Tibial nerve (tissue), 4 donors: ENCODE measurements at regions not wholly inside any gene's neighbourhood (a gene's known extent, or its start where the extent isn't known, plus 50 kb on each side); places are given as distances from the start of the nearest gene placed in this dataset.

Source experiments
- DNase-seq, 2 donors: peaks; one replicate each; pipeline ENCODE4 v3.0.0-alpha.2; 2019; ENCODE audit warnings: low spot score in 2 of 2
- H3K27ac ChIP-seq, 4 donors: fragments of 200-600 bp; sonication (generic) in 3 of 4; one replicate each; pipeline ENCODE4 v1.5.1; 2017 to 2019; ENCODE audit warnings: mild to moderate bottlenecking in 1 of 4
- H3K27me3 ChIP-seq, 2 donors: fragments of 200-600 bp; sonication (generic) in 1 of 2; one replicate each; pipeline versions ENCODE4 v1.5.1 to v1.6.0; 2017 to 2019
- H3K36me3 ChIP-seq, 3 donors: fragments of 200-600 bp; sonication (generic); one replicate each; pipeline ENCODE4 v1.5.1; 2018 to 2019
- H3K4me1 ChIP-seq, 4 donors: fragments of 200-600 bp; sonication (generic) in 3 of 4; one replicate each; pipeline ENCODE4 v1.5.1; 2017 to 2019
- H3K4me3 ChIP-seq, 4 donors: fragments of 200-600 bp; sonication (generic) in 3 of 4; one replicate each; pipeline ENCODE4 v1.5.1; 2017 to 2019; ENCODE audit warnings: mild to moderate bottlenecking in 1 of 4, moderate library complexity in 1 of 4
- H3K9me3 ChIP-seq, 4 donors: fragments of 200-600 bp; sonication (generic) in 3 of 4; one replicate each; pipeline ENCODE4 v1.5.1; 2017 to 2019
- CTCF ChIP-seq, 5 experiments: fragments of 200-600 bp in 3 of 5; fragments of 450-650 bp in 2 of 5; sonication (generic) in 3 of 5; IDR thresholded peaks; one replicate each; pipeline ENCODE4 v1.5.1; 2016 to 2019; ENCODE audit warnings: antibody characterized with exemption in 5 of 5, mild to moderate bottlenecking in 3 of 5, moderate library complexity in 2 of 5
- EP300 ChIP-seq, 2 donors: sonication (generic); formaldehyde crosslinking; IDR thresholded peaks; one replicate each; pipeline ENCODE4 v1.6.1; 2017; ENCODE audit warnings: antibody characterized with exemption in 2 of 2, mild to moderate bottlenecking in 1 of 2
- POLR2A ChIP-seq, 2 donors: fragments of 450-650 bp; IDR thresholded peaks; one replicate each; pipeline ENCODE4 v1.6.1; 2017; ENCODE audit warnings: antibody characterized with exemption in 2 of 2, mild to moderate bottlenecking in 2 of 2, moderate library complexity in 2 of 2
- WGBS, 2 donors: methylation state at CpG; one replicate each; pipeline ENCODE4 v1.1.5; 2018; 5-methylcytosine and 5-hydroxymethylcytosine counted together

- peaks cover 0 to 5% (median 0%) of the 10 kb centered on the region in 4 donors for H3K9me3 ChIP-seq
- no peaks in the 10 kb centered on the region for H3K27me3 ChIP-seq
- no peak for DNase-seq
- no peak overlapping the region for H3K27ac ChIP-seq
- 67 to 74% methylated on average over 4 of the region's 4 CpGs for WGBS, 2 donors
- H3K36me3 ChIP-seq = no peaks in the 10 kb centered on the region
- no peaks in the 10 kb centered on the region for H3K4me1 ChIP-seq
- no peak for TF ChIP-seq CTCF (IDR thresholded peaks at IDR 0.05)
- TF ChIP-seq EP300 (IDR thresholded peaks at IDR 0.05) = no peak
- no peak for TF ChIP-seq POLR2A (IDR thresholded peaks at IDR 0.05)
- no peak overlapping the region for H3K4me3 ChIP-seq
These were observed 457.5 kb downstream of the IRX1 start for GRCh38 chr5:4053136-4053535.

GRCh38 chr5:4054092-4054491 lies 458.5 kb downstream of the IRX1 start:
- DNase-seq = no peak
- Histone ChIP-seq H3K27me3 (no peaks in the 10 kb centered on the region), H3K4me3 (no peak overlapping the region), H3K27ac (no peak overlapping the region), H3K36me3 (no peaks in the 10 kb centered on the region), H3K9me3 (peaks cover 0 to 5% (median 0%) of the 10 kb centered on the region in 4 donors), H3K4me1 (no peaks in the 10 kb centered on the region)
- TF ChIP-seq POLR2A (IDR thresholded peaks at IDR 0.05) (no peak), EP300 (IDR thresholded peaks at IDR 0.05) (no peak), CTCF (IDR thresholded peaks at IDR 0.05) (no peak)
- 58 to 61% methylated on average over 1 of the region's 1 CpG for WGBS, 2 donors

- Histone ChIP-seq H3K36me3 (no peaks in the 10 kb centered on the region), H3K27me3 (no peaks in the 10 kb centered on the region), H3K4me1 (no peaks in the 10 kb centered on the region), H3K27ac (no peak overlapping the region), H3K4me3 (no peak overlapping the region), H3K9me3 (peaks cover 0 to 5% (median 0%) of the 10 kb centered on the region in 4 donors)
- no peak for DNase-seq
- WGBS, 2 donors = 46 to 71% methylated on average over 6 of the region's 6 CpGs
- TF ChIP-seq POLR2A (IDR thresholded peaks at IDR 0.05) = no peak
- no peak for TF ChIP-seq EP300 (IDR thresholded peaks at IDR 0.05)
- no peak for TF ChIP-seq CTCF (IDR thresholded peaks at IDR 0.05)
These were observed 463.3 kb downstream of the IRX1 start for GRCh38 chr5:4058899-4059298.

- no peak for DNase-seq
- Histone ChIP-seq H3K4me1 (no peaks in the 10 kb centered on the region), H3K36me3 (no peaks in the 10 kb centered on the region), H3K9me3 (no peaks in the 10 kb centered on the region), H3K27ac (no peak overlapping the region), H3K27me3 (no peaks in the 10 kb centered on the region), H3K4me3 (no peak overlapping the region)
- TF ChIP-seq CTCF (IDR thresholded peaks at IDR 0.05) = no peak
- no peak for TF ChIP-seq POLR2A (IDR thresholded peaks at IDR 0.05)
- no peak for TF ChIP-seq EP300 (IDR thresholded peaks at IDR 0.05)
- 71 to 75% methylated on average over 11 of the region's 11 CpGs for WGBS, 2 donors
These were observed 470.1 kb downstream of the IRX1 start for GRCh38 chr5:4065472-4066320.

- no peak for DNase-seq
- TF ChIP-seq CTCF (IDR thresholded peaks at IDR 0.05) (no peak), POLR2A (IDR thresholded peaks at IDR 0.05) (no peak), EP300 (IDR thresholded peaks at IDR 0.05) (no peak)
- H3K36me3 ChIP-seq = no peaks in the 10 kb centered on the region
- 84 to 88% methylated on average over 6 of the region's 6 CpGs for WGBS, 2 donors
- H3K27ac ChIP-seq = no peak overlapping the region
- H3K9me3 ChIP-seq = no peaks in the 10 kb centered on the region
- no peaks in the 10 kb centered on the region for H3K4me1 ChIP-seq
- no peak overlapping the region for H3K4me3 ChIP-seq
- H3K27me3 ChIP-seq = no peaks in the 10 kb centered on the region
These were observed 472.5 kb downstream of the IRX1 start for GRCh38 chr5:4068171-4068570.
